ES-I3 (cell line): ENCODE measurements at regions not wholly inside any gene's neighbourhood (a gene's known extent, or its start where the extent isn't known, plus 50 kb on each side); places are given as distances from the start of the nearest gene placed in this dataset.

Experiments used
- H3K36me3 ChIP-seq: 2 replicates; pipeline ENCODE4 v1.6.1; 2013; ENCODE audit warnings: mild to moderate bottlenecking, low read length, control low read depth, moderate library complexity; ENCODE audit not compliant: insufficient read depth
- H3K4me1 ChIP-seq: 2 replicates; pipeline ENCODE4 v1.6.1; 2013; ENCODE audit warnings: mild to moderate bottlenecking, control low read depth, low read length; ENCODE audit not compliant: insufficient read depth
- H3K9ac ChIP-seq: 2 replicates; pipeline ENCODE4 v1.6.1; 2013; ENCODE audit warnings: low read depth, mild to moderate bottlenecking, low read length, moderate library complexity
- H3K9me3 ChIP-seq: 2 replicates; pipeline ENCODE4 v1.6.1; 2013; ENCODE audit warnings: mild to moderate bottlenecking, low read length, moderate library complexity; ENCODE audit not compliant: control insufficient read depth, insufficient read depth

DNA sequence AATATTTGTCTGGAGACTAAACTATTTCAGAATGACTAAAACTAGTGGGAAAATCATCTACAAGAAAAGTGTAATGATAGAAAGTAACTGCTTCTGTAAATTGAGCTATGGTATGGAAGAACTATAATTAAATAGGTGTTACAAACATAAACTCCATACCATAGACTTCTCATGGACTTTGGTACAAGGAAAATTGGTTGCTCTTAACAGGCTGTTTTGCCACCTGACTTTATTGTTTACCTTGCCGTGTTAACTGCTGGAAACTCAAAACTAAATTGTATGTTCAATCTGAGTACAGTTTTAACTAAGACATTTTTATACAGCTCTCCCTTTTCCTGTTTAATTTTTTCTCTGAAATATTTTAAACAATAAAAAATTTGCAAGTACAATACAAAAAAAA, 261.8 kb upstream of the POU3F2 start:
- H3K36me3 ChIP-seq: no peaks in the 10 kb centered on the region
- no peaks in the 10 kb centered on the region for H3K4me1 ChIP-seq
- H3K9ac ChIP-seq: no peak overlapping the region
- no peaks in the 10 kb centered on the region for H3K9me3 ChIP-seq

DNA sequence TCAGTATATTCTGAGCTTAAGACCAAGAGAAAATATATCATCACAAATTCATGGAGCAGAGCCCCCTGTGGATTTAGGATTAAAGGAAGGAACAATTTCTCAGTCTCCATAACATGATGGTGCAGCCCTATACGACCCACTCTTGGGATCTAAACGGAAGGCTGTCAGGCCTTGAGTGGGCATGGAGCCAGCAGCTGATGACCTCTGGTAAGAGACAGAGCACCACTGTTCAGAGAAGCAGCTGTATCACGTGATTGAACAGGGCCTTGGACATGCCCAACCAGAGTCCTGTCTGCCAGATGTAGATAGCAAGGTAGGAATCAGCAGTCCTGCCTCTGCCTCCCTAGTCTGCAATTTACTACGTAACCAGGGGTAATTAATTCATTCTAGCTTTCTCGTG, 259.4 kb upstream of the POU3F2 start:
- Histone ChIP-seq H3K9ac (no peak overlapping the region), H3K9me3 (no peaks in the 10 kb centered on the region), H3K36me3 (no peaks in the 10 kb centered on the region), H3K4me1 (no peaks in the 10 kb centered on the region)

GRCh38 chr6:98576791-98577190, 257.6 kb upstream of the POU3F2 start:
- Histone ChIP-seq H3K9me3 (no peaks in the 10 kb centered on the region), H3K9ac (no peak overlapping the region), H3K4me1 (peaks cover 10% of the 10 kb centered on the region; the same call in 1 of the 2 replicates), H3K36me3 (no peaks in the 10 kb centered on the region)

DNA sequence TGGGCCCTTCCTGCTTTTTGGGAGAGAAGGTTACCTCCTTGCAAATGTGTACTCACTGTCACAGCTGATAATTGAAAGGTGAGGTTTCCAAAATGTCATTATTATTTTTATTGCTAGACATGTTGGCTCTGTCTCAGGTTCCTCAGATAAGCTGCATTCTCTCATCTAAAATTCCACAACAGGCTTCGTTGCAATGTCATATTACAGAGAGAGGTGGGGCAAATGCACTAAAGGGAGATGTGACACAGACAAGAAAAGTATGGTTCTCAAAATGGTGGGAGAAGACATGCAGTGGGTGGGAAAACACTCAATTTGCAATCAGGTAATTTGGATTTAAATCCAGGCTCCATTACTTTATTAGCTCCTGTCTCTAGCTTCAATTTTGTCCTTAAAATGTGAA, 256.4 kb upstream of the POU3F2 start:
- Histone ChIP-seq H3K9ac (no peak overlapping the region), H3K36me3 (no peaks in the 10 kb centered on the region), H3K9me3 (no peaks in the 10 kb centered on the region), H3K4me1 (peaks cover 10% of the 10 kb centered on the region; the same call in 1 of the 2 replicates)

- no peaks in the 10 kb centered on the region for H3K9me3 ChIP-seq
- no peak overlapping the region for H3K9ac ChIP-seq
- peaks cover 10% of the 10 kb centered on the region; the same call in 1 of the 2 replicates for H3K4me1 ChIP-seq
- H3K36me3 ChIP-seq: no peaks in the 10 kb centered on the region
Observed at GRCh38 chr6:98579079-98579478, 255.3 kb upstream of the POU3F2 start.

DNA sequence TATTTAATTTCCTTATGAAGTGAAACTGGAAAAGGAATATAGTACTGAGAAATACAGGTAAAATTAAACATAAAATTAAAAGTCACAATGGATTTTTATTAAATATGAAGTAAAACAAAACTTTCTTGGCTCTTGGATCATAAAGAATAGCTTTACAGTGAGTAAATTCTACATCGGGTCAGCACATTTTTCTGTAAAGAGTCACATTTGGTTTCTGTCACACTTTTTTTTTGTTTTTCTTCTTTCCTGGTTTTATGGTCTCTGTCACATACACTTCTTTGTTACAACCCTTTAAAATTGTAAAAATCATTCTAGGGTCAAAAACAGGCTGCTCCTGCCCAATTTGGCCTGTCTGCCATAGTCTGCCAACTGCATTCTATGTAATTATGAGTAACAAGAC, 254.4 kb upstream of the POU3F2 start:
- Histone ChIP-seq H3K4me1 (peaks cover 10% of the 10 kb centered on the region; the same call in 1 of the 2 replicates), H3K9me3 (no peaks in the 10 kb centered on the region), H3K9ac (no peak overlapping the region), H3K36me3 (no peaks in the 10 kb centered on the region)

DNA sequence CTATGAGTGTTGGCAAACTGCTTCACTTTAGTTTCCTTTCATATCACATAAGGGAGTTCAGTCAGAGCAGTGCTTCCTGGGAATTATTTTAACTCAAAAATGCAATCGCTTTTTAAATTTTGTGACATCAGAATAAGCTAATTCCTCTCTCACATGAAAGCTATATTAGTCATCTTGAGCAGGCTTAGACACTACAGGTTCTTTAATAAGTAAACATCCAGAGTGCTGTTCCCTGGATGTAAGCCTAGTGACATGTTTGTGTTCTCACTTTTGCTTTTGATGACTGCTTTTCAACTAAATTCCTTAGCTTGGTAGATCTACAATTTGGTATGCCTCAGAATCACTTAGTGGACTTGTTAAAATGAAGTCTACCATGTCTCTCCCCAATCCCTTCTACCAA, 252.7 kb upstream of the POU3F2 start:
- no peaks in the 10 kb centered on the region for H3K36me3 ChIP-seq
- no peak overlapping the region for H3K9ac ChIP-seq
- peaks cover 10% of the 10 kb centered on the region; the same call in 1 of the 2 replicates for H3K4me1 ChIP-seq
- no peaks in the 10 kb centered on the region for H3K9me3 ChIP-seq

GRCh38 chr6:98583506-98583905, 250.9 kb upstream of the POU3F2 start:
- H3K9ac ChIP-seq: no peak overlapping the region
- peaks cover 10% of the 10 kb centered on the region; the same call in 1 of the 2 replicates for H3K4me1 ChIP-seq
- H3K36me3 ChIP-seq: no peaks in the 10 kb centered on the region
- H3K9me3 ChIP-seq: no peaks in the 10 kb centered on the region

- Histone ChIP-seq H3K9me3 (0 out of 2 replicates have a peak, but pooled peaks cover 4% of the 10 kb centered on the region), H3K9ac (no peak overlapping the region), H3K36me3 (no peaks in the 10 kb centered on the region)
Observed at GRCh38 chr6:98586163-98586562, 248.2 kb upstream of the POU3F2 start.

GRCh38 chr6:98587555-98587954, 246.8 kb upstream of the POU3F2 start:
- H3K9ac ChIP-seq: no peak overlapping the region
- H3K36me3 ChIP-seq: no peaks in the 10 kb centered on the region
- 0 out of 2 replicates have a peak, but pooled peaks cover 4% of the 10 kb centered on the region for H3K9me3 ChIP-seq
- 0 out of 2 replicates have a peak, but pooled peaks cover 3% of the 10 kb centered on the region for H3K4me1 ChIP-seq

More at GRCh38 chr6:98586163-98586562, 248.2 kb upstream of the POU3F2 start:
- H3K4me1 ChIP-seq: peaks cover 3% of the 10 kb centered on the region; the same call in 1 of the 2 replicates

DNA sequence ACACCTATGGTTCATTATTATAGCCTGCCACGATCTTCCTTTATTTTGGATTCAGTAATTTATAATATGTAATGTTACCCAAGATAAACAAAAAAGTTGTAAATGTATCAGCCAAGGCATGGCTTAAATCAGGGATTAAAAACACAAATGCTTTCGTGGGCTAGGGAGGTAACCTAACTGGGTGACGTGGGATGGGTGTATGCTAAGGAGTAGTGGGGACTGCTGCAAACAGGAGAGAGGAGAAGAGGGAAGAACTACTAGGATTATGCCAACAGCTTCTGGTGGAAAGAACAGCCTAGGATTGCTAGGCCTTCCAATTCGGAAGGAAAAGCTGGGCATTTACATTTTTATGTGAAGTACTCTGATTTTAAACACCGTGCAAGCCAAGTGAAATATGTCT, 244.8 kb upstream of the POU3F2 start:
- Histone ChIP-seq H3K9me3 (0 out of 2 replicates have a peak, but pooled peaks cover 4% of the 10 kb centered on the region), H3K9ac (no peak overlapping the region), H3K4me1 (0 out of 2 replicates have a peak, but pooled peaks cover 3% of the 10 kb centered on the region), H3K36me3 (no peaks in the 10 kb centered on the region)

DNA sequence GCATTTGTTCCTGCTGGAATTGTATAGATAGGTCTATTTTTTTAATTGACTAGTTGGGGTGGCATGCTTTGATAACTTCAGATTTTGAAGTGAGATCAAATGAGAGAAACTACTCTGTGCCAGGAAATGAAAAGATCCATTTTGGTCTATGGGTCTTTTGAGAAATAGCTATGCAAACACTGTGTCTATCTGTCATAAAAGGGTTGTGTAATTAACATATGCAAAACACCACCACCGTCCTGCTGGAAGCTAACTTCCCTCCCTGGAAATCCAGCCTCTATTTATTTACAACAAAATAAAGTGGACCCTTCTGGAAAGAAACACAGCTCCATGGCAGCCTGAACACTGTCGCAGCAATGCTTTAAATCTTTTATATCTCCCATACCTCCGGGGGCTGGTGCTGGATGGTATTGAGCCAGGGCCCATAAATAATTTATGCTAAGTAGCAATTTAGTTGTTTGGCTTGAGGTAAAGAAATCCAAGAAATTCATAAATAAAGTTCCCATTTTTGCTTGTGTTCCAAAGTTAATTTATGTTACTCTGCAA, 244.2 kb upstream of the POU3F2 start:
- Histone ChIP-seq H3K36me3 (no peaks in the 10 kb centered on the region), H3K4me1 (0 out of 2 replicates have a peak, but pooled peaks cover 3% of the 10 kb centered on the region), H3K9ac (no peak overlapping the region), H3K9me3 (0 out of 2 replicates have a peak, but pooled peaks cover 4% of the 10 kb centered on the region)

GRCh38 chr6:98590997-98591396, 243.4 kb upstream of the POU3F2 start:
- Histone ChIP-seq H3K9me3 (0 out of 2 replicates have a peak, but pooled peaks cover 4% of the 10 kb centered on the region), H3K36me3 (no peaks in the 10 kb centered on the region), H3K9ac (no peak overlapping the region), H3K4me1 (0 out of 2 replicates have a peak, but pooled peaks cover 3% of the 10 kb centered on the region)

DNA sequence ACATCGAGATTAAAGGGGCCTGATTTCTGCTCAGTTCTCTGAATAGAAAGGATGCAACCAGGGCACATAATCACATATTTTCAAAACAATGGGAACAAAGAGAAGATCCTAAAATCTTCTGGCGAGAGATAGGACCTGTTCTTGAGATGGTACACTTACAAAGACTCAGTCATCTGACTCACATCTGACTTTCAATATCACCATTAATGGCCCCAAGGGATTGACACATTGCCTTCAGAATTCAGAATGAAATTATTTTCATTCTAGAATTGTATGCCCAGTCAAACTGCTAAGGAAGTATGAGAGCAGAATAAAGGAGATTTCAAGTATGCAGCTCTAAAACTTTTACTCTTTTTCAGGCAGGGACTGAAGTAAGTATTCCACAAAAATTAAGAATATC, 240.7 kb upstream of the POU3F2 start:
- H3K9ac ChIP-seq: no peak overlapping the region
- H3K36me3 ChIP-seq: no peaks in the 10 kb centered on the region
- H3K4me1 ChIP-seq: 0 out of 2 replicates have a peak, but pooled peaks cover 3% of the 10 kb centered on the region
- H3K9me3 ChIP-seq: 0 out of 2 replicates have a peak, but pooled peaks cover 4% of the 10 kb centered on the region

DNA sequence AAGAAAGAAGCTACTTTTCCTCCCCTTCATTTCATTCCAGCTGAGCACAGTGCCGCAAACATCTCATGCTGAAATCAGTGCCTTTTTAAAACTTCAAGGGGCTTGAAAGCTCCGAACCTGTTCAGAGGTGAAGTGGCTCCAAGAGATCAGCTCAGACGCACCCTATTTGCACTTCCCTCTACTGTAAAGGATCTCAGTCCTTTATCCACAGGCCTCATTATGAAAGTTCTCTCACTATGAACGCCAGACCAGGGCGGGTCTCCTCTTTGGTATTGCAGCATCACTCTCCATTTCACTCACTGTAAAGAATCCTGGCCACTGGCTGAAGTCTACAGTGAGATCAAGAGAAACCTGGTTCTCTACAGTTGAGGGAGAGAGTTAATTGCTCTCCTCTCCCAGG, 232.7 kb upstream of the POU3F2 start:
- H3K36me3 ChIP-seq: no peaks in the 10 kb centered on the region

More for the DNA sequence above, 232.7 kb upstream of the POU3F2 start:
- Histone ChIP-seq H3K4me1 (no peaks in the 10 kb centered on the region), H3K9me3 (no peaks in the 10 kb centered on the region), H3K9ac (no peak overlapping the region)
